ENCODE measurements at regions not wholly inside any gene's neighbourhood (a gene's known extent, or its start where the extent isn't known, plus 50 kb on each side); places are given as distances from the start of the nearest gene placed in this dataset.

DNA sequence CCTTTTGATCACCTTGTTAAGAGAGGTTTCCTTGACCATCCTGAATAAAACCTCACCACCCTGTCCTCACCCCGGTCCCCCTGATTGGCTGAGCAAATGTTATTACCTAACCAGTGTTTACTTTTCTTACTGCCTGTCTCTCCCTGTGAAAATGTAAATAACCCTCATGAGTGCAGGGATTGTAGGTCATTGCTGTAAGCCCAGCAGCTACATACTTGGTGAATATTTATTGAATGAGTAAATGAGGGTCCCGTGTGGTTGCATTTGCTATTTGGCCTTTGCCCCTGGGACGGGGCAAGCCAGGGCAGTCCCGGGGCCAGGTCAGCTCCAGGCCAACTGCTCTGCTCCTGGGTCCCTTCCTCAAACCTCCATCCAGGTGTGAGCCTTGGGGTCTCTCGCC, 55.5 kb upstream of the CLCN4 start (continued):
- TF ChIP-seq, protein P1, sequence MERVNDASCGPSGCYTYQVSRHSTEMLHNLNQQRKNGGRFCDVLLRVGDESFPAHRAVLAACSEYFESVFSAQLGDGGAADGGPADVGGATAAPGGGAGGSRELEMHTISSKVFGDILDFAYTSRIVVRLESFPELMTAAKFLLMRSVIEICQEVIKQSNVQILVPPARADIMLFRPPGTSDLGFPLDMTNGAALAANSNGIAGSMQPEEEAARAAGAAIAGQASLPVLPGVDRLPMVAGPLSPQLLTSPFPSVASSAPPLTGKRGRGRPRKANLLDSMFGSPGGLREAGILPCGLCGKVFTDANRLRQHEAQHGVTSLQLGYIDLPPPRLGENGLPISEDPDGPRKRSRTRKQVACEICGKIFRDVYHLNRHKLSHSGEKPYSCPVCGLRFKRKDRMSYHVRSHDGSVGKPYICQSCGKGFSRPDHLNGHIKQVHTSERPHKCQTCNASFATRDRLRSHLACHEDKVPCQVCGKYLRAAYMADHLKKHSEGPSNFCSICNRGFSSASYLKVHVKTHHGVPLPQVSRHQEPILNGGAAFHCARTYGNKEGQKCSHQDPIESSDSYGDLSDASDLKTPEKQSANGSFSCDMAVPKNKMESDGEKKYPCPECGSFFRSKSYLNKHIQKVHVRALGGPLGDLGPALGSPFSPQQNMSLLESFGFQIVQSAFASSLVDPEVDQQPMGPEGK (CRISPR knock-in tag; IDR thresholded peaks at IDR 0.05): peak; percentile 53; the same call in 1 of the 2 replicates
- peak; percentile 61; the same call in 1 of the 2 replicates for TF ChIP-seq TFE3 (CRISPR knock-in tag; IDR thresholded peaks at IDR 0.05)
- TF ChIP-seq MAX (IDR thresholded peaks at IDR 0.05): no peak
- TF ChIP-seq KDM5A (IDR thresholded peaks at IDR 0.05; ENCODE audit: borderline replicate concordance, low read length): no peak
- TF ChIP-seq ZNF430 (CRISPR knock-in tag; IDR thresholded peaks at IDR 0.05): 0 out of 2 replicates have a peak, but pooled peaks have one; percentile 55
- TF ChIP-seq KDM5B (CRISPR knock-in tag; IDR thresholded peaks at IDR 0.05; ENCODE audit: borderline replicate concordance): no peak
- TF ChIP-seq IRF2 (CRISPR knock-in tag; IDR thresholded peaks at IDR 0.05): peak; percentile 70; the same call in 1 of the 2 replicates
- no peak for TF ChIP-seq ZSCAN9 (CRISPR knock-in tag; IDR thresholded peaks at IDR 0.05; ENCODE audit: borderline replicate concordance)
- no peak for TF ChIP-seq MTF1 (CRISPR knock-in tag; IDR thresholded peaks at IDR 0.05)
- TF ChIP-seq, protein P2, sequence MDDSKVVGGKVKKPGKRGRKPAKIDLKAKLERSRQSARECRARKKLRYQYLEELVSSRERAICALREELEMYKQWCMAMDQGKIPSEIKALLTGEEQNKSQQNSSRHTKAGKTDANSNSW (CRISPR knock-in tag; IDR thresholded peaks at IDR 0.05; ENCODE audit: borderline replicate concordance): no peak
- TF ChIP-seq TFDP1 (CRISPR knock-in tag; IDR thresholded peaks at IDR 0.05; ENCODE audit: borderline replicate concordance): no peak
- TF ChIP-seq, protein P3, sequence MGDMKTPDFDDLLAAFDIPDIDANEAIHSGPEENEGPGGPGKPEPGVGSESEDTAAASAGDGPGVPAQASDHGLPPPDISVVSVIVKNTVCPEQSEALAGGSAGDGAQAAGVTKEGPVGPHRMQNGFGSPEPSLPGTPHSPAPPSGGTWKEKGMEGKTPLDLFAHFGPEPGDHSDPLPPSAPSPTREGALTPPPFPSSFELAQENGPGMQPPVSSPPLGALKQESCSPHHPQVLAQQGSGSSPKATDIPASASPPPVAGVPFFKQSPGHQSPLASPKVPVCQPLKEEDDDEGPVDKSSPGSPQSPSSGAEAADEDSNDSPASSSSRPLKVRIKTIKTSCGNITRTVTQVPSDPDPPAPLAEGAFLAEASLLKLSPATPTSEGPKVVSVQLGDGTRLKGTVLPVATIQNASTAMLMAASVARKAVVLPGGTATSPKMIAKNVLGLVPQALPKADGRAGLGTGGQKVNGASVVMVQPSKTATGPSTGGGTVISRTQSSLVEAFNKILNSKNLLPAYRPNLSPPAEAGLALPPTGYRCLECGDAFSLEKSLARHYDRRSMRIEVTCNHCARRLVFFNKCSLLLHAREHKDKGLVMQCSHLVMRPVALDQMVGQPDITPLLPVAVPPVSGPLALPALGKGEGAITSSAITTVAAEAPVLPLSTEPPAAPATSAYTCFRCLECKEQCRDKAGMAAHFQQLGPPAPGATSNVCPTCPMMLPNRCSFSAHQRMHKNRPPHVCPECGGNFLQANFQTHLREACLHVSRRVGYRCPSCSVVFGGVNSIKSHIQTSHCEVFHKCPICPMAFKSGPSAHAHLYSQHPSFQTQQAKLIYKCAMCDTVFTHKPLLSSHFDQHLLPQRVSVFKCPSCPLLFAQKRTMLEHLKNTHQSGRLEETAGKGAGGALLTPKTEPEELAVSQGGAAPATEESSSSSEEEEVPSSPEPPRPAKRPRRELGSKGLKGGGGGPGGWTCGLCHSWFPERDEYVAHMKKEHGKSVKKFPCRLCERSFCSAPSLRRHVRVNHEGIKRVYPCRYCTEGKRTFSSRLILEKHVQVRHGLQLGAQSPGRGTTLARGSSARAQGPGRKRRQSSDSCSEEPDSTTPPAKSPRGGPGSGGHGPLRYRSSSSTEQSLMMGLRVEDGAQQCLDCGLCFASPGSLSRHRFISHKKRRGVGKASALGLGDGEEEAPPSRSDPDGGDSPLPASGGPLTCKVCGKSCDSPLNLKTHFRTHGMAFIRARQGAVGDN (CRISPR knock-in tag; IDR thresholded peaks at IDR 0.05): peak; percentile 68
- TF ChIP-seq FOXK2 (IDR thresholded peaks at IDR 0.05): peak; percentile 94
- no peak for TF ChIP-seq KLF13 (CRISPR knock-in tag; IDR thresholded peaks at IDR 0.05)
- no peak for TF ChIP-seq CENPT (CRISPR knock-in tag; IDR thresholded peaks at IDR 0.05; ENCODE audit: low read depth)
- no peak for TF ChIP-seq ELF4 (CRISPR knock-in tag; IDR thresholded peaks at IDR 0.05; ENCODE audit: borderline replicate concordance)
- TF ChIP-seq NKX3-1 (CRISPR knock-in tag; IDR thresholded peaks at IDR 0.05): no peak
- TF ChIP-seq, protein P4, sequence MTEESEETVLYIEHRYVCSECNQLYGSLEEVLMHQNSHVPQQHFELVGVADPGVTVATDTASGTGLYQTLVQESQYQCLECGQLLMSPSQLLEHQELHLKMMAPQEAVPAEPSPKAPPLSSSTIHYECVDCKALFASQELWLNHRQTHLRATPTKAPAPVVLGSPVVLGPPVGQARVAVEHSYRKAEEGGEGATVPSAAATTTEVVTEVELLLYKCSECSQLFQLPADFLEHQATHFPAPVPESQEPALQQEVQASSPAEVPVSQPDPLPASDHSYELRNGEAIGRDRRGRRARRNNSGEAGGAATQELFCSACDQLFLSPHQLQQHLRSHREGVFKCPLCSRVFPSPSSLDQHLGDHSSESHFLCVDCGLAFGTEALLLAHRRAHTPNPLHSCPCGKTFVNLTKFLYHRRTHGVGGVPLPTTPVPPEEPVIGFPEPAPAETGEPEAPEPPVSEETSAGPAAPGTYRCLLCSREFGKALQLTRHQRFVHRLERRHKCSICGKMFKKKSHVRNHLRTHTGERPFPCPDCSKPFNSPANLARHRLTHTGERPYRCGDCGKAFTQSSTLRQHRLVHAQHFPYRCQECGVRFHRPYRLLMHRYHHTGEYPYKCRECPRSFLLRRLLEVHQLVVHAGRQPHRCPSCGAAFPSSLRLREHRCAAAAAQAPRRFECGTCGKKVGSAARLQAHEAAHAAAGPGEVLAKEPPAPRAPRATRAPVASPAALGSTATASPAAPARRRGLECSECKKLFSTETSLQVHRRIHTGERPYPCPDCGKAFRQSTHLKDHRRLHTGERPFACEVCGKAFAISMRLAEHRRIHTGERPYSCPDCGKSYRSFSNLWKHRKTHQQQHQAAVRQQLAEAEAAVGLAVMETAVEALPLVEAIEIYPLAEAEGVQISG (CRISPR knock-in tag; IDR thresholded peaks at IDR 0.05): no peak
- TF ChIP-seq SMAD1 (CRISPR knock-in tag; IDR thresholded peaks at IDR 0.05; ENCODE audit: borderline replicate concordance, low read depth): no peak
